Skin epidermis (tissue), 12 donors: ENCODE measurements at regions not wholly inside any gene's neighbourhood (a gene's known extent, or its start where the extent isn't known, plus 50 kb on each side); places are given as distances from the start of the nearest gene placed in this dataset.

Experiments used
- H3K27ac ChIP-seq, 21 experiments: fragments of 200-600 bp; sonication (generic) in 11 of 21; one replicate each; pipeline ENCODE4 v1.5.0; 2020; ENCODE audit warnings: mild to moderate bottlenecking in 3 of 21, inconsistent platforms in 2 of 21, moderate library complexity in 2 of 21
- H3K4me3 ChIP-seq, 7 experiments: fragments of 200-600 bp; sonication (generic) in 2 of 7; one replicate each; pipeline ENCODE4 v1.5.0; 2020; ENCODE audit warnings: inconsistent platforms in 2 of 7, mild to moderate bottlenecking in 2 of 7, moderate library complexity in 1 of 7

DNA sequence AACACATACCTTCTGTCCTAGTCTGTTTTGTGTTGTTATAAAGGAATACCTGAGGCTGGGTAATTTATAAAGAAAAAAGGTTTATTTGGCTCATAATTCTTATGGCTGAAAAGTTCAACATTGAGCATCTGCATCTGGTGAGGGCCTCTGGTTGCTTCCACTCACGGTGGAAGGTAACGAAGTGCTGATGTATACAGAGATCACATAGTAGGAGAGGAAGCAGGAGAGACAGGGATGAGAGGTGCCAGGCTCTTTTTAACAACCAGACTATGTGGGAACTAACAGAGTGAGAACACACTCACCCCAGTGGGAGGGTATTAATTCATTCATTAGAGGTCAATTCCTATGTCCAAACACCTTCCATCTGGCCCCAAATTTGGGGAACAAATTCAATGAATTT lies 463.8 kb downstream of the DSC3 start:
- no peak overlapping the region for H3K27ac ChIP-seq
- no peak overlapping the region for H3K4me3 ChIP-seq

DNA sequence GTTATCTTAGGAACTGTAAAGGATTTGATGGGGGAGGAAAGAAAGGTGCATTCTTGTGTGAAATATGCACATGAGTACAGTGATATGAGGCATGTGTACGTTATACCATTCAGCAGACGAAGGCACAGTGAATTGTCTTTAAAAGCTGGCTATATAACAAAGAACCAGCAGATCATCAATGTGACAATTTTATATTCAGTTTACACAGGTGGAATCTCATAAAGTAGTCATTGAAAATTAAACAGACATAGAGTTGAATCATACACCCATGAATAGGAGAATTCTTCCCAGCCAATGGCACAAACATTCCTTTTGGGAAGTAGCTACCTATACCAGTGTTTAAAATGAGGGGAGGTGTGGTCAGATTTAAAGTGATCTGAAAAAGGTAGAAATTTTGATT lies 470.3 kb downstream of the DSC3 start:
- H3K4me3 ChIP-seq: no peak overlapping the region

GRCh38 chr18:30568333-30568732 lies 474.2 kb downstream of the DSC3 start:
- H3K4me3 ChIP-seq: no peak overlapping the region
- no peak overlapping the region for H3K27ac ChIP-seq

More for the DNA sequence above, 470.3 kb downstream of the DSC3 start:
- no peak overlapping the region for H3K27ac ChIP-seq

- Histone ChIP-seq H3K4me3 (no peak overlapping the region), H3K27ac (no peak overlapping the region)
Observed at GRCh38 chr18:30566877-30567276, 475.7 kb downstream of the DSC3 start.

DNA sequence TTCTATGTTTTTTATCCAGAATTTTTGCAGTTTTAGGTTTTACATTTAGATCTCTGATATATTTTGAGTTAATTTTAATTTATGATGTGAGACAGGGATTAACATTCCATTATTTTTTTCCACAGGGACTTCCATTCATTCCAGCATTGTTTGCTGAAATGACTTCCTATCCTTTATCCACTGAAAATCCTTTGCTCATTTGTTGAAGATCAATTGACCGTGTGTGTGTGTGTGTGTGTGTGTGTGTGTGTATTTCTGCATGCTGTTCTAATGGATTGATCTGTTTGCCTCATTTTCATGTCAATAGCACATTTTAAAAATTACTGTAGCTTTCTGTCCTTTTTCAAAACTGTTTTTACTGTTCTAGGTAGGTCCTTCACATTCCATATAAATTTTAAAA lies 480.3 kb downstream of the DSC3 start:
- no peak overlapping the region for H3K27ac ChIP-seq
- H3K4me3 ChIP-seq: no peak overlapping the region

DNA sequence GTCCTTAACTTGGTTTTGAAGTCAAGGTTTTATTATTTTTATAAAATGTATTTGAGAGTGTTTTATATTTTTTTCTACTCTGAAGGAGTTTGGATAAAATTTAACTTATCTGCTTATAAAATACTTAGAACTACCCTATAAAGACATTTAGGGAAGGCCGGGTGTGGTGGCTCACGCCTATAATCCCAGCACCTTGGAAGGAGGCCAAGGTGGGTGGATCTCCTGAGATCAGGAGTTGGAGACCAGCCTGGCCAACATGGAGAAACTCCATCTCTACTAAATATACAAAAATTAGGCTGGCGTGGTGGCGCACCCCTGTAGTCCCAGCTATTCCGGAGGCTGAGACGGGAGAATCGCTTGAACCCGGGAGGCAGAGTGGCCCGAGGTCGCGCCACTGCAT lies 486.4 kb downstream of the DSC3 start:
- Histone ChIP-seq H3K4me3 (no peak overlapping the region), H3K27ac (no peak overlapping the region)

GRCh38 chr18:30545393-30545792 lies 497.1 kb downstream of the DSC3 start:
- no peak overlapping the region for H3K27ac ChIP-seq
- no peak overlapping the region for H3K4me3 ChIP-seq

GRCh38 chr18:30544141-30544540 lies 498.4 kb downstream of the DSC3 start:
- no peak overlapping the region for H3K4me3 ChIP-seq

GRCh38 chr18:30533716-30534115 lies 508.8 kb downstream of the DSC3 start:
- no peak overlapping the region for H3K4me3 ChIP-seq
- no peak overlapping the region for H3K27ac ChIP-seq

More at GRCh38 chr18:30544141-30544540, 498.4 kb downstream of the DSC3 start:
- no peak overlapping the region for H3K27ac ChIP-seq

- no peak overlapping the region for H3K4me3 ChIP-seq
- H3K27ac ChIP-seq: no peak overlapping the region
Observed at GRCh38 chr18:30527917-30528316, 514.6 kb downstream of the DSC3 start.

DNA sequence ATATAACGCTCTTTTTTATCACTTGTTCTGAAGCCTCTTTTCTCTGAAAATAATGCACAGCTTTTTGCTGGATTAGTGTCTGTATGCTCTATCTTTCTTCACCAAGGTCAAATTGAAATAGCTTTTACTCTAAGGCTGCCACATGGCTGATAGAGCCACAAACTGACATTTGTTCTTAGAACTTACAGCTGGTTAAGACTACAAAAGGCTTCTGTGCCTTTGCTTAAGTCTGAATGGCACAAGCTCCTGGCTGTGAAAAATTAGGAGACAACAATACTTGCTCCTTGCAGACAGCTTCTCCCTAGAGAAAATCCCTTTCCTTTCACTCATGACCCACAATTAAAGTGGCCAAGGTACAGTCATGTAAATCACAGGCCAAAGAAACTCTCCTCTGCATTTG lies 515.3 kb downstream of the DSC3 start:
- Histone ChIP-seq H3K27ac (no peak overlapping the region), H3K4me3 (no peak overlapping the region)

DNA sequence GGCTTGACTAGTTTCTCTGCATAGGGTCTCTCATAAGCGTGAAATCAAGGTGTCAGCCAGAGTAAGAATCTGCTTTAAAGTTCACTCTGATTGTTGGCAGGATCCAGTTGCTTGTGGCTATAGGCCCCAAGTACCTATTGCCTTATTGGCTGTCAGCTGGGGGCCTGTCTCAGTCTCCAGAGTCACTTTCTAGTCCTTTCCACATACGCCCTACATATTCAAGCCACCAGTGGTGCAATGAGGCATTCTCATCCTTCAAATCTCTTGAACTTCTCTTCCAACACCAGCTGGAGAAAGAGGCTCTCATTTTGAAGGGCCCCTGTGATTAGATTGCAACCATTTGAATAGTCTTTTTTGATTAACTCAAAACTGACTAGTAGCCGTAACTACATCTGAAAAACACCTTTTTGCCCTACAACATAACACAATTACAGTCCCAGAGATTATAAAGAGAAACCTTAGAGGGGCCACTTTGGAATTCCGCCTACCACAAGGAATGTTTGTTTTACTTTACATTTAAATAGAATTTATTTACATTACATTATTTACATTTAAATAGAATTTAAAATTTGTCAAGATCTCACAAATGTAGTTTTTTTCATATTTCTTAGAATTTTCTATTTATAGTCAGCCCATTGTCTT lies 520.1 kb downstream of the DSC3 start:
- H3K4me3 ChIP-seq: no peak overlapping the region
- H3K27ac ChIP-seq: no peak overlapping the region

GRCh38 chr18:30514059-30514458 lies 528.5 kb downstream of the DSC3 start:
- Histone ChIP-seq H3K4me3 (no peak overlapping the region), H3K27ac (no peak overlapping the region)

DNA sequence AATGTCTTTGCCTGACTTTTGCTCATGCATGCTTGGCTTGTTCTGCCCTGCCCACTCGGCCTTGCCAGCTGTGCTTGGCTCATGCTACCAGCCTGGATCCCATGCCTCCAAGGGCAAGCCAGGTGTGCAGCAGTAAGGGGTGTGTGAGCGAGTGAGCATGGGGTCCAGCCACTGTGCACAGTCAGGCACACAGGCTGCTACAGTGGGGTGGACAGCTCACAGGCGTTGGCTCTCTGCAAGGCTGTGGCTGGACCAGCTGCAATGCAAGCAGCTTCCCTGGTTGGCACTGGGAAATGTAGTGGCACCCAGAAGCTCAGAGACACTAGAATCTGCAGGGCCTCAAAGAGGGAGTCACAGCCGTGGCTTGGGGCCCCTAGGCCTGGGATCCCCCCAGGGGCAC lies 529.7 kb downstream of the DSC3 start:
- Histone ChIP-seq H3K27ac (no peak overlapping the region), H3K4me3 (no peak overlapping the region)

GRCh38 chr18:30510882-30511281 lies 531.7 kb downstream of the DSC3 start:
- no peak overlapping the region for H3K27ac ChIP-seq
- no peak overlapping the region for H3K4me3 ChIP-seq

DNA sequence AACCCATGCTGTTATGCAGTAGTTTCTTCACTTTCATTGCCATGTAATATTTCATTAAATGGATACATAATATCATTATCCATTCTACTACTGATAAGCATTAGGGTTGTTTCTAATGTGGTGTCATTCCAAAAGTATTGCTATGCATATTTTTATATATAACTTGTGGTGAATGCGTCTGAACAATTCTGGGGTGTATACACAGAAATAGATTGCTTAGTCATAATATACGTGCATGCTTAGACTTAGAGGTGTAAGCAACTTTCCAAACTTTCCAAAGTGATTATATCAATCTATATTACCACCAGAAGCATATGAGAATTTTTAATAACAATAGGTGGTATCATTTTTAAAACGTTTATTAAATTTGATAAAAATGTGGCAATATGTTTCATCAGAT lies 540.9 kb downstream of the DSC3 start:
- Histone ChIP-seq H3K4me3 (no peak overlapping the region), H3K27ac (no peak overlapping the region)

DNA sequence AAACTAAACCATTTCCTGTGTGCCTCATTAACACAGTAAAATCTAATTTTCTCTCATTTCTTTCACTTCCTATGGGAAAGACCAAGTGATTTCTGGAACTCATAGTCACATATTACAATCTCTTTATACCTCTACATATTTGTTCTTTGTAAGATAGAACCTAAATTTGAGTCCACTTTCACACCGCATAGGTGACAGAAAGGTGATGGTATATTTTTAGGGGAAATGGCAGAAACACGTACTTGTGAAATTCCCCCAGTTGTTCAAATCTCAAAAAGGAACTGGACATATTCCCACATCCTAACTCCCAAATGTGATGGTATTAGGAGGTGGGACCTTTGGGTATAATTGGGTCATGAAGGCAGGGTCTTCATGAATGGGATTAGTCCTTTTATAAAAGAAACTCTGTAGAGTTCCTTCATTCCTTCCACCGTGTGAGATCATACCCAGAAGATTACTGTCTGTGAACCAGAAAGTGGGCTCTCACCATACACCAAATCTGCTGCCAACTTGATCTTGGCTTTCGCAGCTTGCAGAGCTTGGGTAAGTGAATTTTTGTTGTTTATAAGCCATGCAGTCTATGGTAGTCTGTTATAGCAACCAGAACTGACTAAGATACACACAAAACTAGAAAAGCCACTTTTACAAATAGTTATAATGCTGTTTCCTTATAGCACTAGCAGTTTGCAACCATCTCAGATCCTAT lies 542.1 kb downstream of the DSC3 start:
- Histone ChIP-seq H3K27ac (no peak overlapping the region), H3K4me3 (no peak overlapping the region)

DNA sequence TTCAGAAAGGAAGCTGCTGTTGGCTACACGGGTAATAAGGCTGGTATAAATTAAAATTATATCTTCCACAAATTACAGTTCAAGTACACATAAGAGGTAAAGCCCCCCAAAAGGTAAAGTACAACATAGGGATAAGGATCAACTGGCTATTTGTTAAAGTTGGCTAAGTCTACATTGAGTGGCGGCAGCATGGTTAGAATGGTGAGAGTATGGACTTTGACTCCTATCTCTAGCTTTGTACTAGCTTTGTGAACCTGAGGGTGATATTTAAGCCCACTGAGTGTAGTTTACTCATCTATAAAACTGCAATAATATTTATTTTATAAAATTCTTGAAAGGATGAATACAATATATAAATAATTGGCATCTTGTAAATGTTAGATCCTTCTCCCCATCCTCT lies 542.8 kb downstream of the DSC3 start:
- Histone ChIP-seq H3K27ac (no peak overlapping the region), H3K4me3 (no peak overlapping the region)

DNA sequence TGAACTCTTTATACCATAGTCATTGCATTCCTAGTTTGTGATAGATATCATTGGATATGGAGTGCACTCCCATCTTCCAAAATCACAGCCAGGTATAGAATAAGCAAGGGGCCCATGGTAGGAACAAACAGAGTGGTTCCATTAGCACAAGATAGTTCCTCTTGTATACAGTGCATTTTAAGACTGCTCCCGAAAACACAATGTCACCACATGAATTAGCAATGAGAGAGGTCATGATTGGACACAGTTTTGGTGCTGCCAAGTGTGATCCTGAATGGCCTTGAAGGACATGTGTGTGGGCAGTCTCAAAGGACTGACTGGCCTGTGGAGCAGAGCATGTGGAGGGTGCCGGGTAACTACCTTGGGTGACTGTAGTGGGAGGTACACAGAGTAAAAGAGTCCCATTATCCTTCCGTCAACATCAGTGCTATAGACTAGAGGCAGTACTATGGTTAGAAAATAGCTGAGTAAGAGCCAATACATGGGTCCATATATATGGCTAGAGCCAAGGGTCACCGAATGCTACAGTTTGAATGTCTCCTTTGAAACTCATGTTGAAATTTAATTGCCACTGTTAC lies 549.9 kb downstream of the DSC3 start:
- Histone ChIP-seq H3K4me3 (no peak overlapping the region), H3K27ac (no peak overlapping the region)

GRCh38 chr18:30491815-30492551 lies 550.6 kb downstream of the DSC3 start:
- no peak overlapping the region for H3K27ac ChIP-seq
- H3K4me3 ChIP-seq: no peak overlapping the region
